ENCODE measurements at regions not wholly inside any gene's neighbourhood (a gene's known extent, or its start where the extent isn't known, plus 50 kb on each side); places are given as distances from the start of the nearest gene placed in this dataset.

DNA sequence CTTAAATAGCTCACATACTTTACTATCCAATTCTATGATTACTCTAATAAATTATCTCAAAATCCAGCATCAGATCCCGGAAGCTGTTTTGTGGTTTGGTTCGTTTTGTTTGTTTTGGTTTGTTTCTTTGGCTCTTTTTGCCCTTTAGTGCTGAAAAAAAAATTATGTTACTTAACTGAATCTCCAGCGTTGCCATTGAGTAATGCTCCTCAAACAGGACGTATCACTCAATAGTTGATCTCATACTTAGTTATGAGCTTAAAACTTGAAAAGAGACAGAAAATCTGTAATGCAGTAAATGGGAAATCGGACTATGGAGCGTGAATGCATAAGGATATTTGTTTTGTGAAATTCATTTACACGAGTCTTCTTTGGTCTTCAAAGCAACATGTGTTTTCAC, 533.8 kb upstream of the TMPRSS15 start:
- TF ChIP-seq, protein P1, sequence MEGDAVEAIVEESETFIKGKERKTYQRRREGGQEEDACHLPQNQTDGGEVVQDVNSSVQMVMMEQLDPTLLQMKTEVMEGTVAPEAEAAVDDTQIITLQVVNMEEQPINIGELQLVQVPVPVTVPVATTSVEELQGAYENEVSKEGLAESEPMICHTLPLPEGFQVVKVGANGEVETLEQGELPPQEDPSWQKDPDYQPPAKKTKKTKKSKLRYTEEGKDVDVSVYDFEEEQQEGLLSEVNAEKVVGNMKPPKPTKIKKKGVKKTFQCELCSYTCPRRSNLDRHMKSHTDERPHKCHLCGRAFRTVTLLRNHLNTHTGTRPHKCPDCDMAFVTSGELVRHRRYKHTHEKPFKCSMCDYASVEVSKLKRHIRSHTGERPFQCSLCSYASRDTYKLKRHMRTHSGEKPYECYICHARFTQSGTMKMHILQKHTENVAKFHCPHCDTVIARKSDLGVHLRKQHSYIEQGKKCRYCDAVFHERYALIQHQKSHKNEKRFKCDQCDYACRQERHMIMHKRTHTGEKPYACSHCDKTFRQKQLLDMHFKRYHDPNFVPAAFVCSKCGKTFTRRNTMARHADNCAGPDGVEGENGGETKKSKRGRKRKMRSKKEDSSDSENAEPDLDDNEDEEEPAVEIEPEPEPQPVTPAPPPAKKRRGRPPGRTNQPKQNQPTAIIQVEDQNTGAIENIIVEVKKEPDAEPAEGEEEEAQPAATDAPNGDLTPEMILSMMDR (IDR thresholded peaks at IDR 0.05; ENCODE audit: extremely low read depth in 1 of 2, insufficient read depth in 1 of 2, low read depth in 1 of 2, low read length in 2 of 2): no peak
- TF ChIP-seq POLR2AphosphoS5 (IDR thresholded peaks at IDR 0.05; ENCODE audit: insufficient read depth, low read depth, low read length) (no peak), POLR2A (IDR thresholded peaks at IDR 0.05; ENCODE audit: low read depth, low read length) (no peak)
- TF ChIP-seq, protein P2, sequence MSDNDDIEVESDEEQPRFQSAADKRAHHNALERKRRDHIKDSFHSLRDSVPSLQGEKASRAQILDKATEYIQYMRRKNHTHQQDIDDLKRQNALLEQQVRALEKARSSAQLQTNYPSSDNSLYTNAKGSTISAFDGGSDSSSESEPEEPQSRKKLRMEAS (IDR thresholded peaks at IDR 0.05; ENCODE audit: insufficient read depth, insufficient read length): no peak

Measured in endothelial cell of umbilical vein (primary cell).